Upper lobe of left lung (tissue), 6 donors: ENCODE measurements at regions not wholly inside any gene's neighbourhood (a gene's known extent, or its start where the extent isn't known, plus 50 kb on each side); places are given as distances from the start of the nearest gene placed in this dataset.

Source experiments
- ATAC-seq, 2 donors: fragments of 200-7000 bp; cut with Tn5 transposase; one replicate each; pipeline ENCODE4 v1.9.1; 2022; ENCODE audit warnings: mild to moderate bottlenecking in 2 of 2, moderate library complexity in 2 of 2; ENCODE audit not compliant: low FRiP score in 2 of 2
- DNase-seq, 2 donors: peaks; one replicate each; pipeline ENCODE4 v3.0.0-alpha.2; 2019 to 2020
- H3K27ac ChIP-seq, 4 donors: fragments of 200-600 bp; sonication (generic); one replicate each; pipeline ENCODE4 v1.5.1; 2016 to 2019
- H3K27me3 ChIP-seq, 4 donors: fragments of 200-600 bp; sonication (generic); one replicate each; pipeline ENCODE4 v1.5.1; 2017 to 2019
- H3K36me3 ChIP-seq, 4 donors: fragments of 200-600 bp; sonication (generic); one replicate each; pipeline ENCODE4 v1.5.1; 2016 to 2019
- H3K4me1 ChIP-seq, 4 donors: fragments of 200-600 bp; sonication (generic); one replicate each; pipeline ENCODE4 v1.5.1; 2018 to 2019
- H3K4me3 ChIP-seq, 4 donors: fragments of 200-600 bp; sonication (generic); one replicate each; pipeline ENCODE4 v1.5.1; 2017 to 2019; ENCODE audit warnings: mild to moderate bottlenecking in 2 of 4, moderate library complexity in 1 of 4
- H3K9me3 ChIP-seq, 4 donors: fragments of 200-600 bp; sonication (generic); one replicate each; pipeline ENCODE4 v1.5.1; 2018 to 2019
- EP300 ChIP-seq, 4 donors: sonication (generic); formaldehyde crosslinking; IDR thresholded peaks; one replicate each; pipeline ENCODE4 v1.5.1; 2017; ENCODE audit warnings: antibody characterized with exemption in 4 of 4, control low read depth in 2 of 4
- POLR2A ChIP-seq, 4 donors: fragments of 450-650 bp; IDR thresholded peaks; one replicate each; pipeline ENCODE4 v1.5.1; 2016 to 2017; ENCODE audit warnings: antibody characterized with exemption in 4 of 4, mild to moderate bottlenecking in 2 of 4
- POLR2AphosphoS5 ChIP-seq, 2 donors: sonication (generic); formaldehyde crosslinking; IDR thresholded peaks; one replicate each; pipeline ENCODE4 v1.5.1; 2017; ENCODE audit warnings: antibody characterized with exemption in 2 of 2
- WGBS, 2 donors: methylation state at CpG; one replicate each; pipeline ENCODE4 v1.1.5; 2017 to 2018; 5-methylcytosine and 5-hydroxymethylcytosine counted together
- TF ChIP-seq, protein P1 (sequence below), 6 experiments: fragments of 450-650 bp in 4 of 6; fragments of 200-600 bp in 2 of 6; sonication (generic) in 2 of 6; IDR thresholded peaks; one replicate each; pipeline ENCODE4 v1.5.1; 2016 to 2019; ENCODE audit warnings: antibody characterized with exemption in 6 of 6
- donor health status: DM: no; HTN: no; CAD: no; lungs with moderate emphysema.
- donor health status: DM: no; HTN: yes; CAD: no; lungs with severe emphysema.

DNA sequence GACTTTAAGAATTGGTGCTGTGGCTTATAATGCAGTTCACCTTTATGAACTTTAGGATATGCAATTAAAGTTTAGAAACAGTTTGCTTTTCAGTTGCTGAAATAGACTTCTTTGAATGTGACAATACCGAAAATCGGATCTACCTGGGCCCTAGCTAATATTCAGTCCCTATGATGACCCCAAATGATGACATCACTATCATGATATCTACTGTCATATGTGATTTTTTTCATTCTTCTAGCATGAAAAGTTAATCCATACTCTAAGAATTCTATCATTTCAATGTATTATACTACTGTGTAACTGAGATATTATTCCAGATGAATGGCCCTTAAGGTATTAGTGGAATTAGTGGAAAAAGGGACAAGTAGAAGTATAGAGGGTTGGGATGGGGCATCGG, 487.2 kb upstream of the TUSC1 start:
- no peak for DNase-seq
- 90 to 97% methylated on average over 3 of the region's 3 CpGs for WGBS, 2 donors
- Histone ChIP-seq H3K27me3 (no peaks in the 10 kb centered on the region), H3K4me1 (no peaks in the 10 kb centered on the region), H3K27ac (no peak overlapping the region), H3K9me3 (no peaks in the 10 kb centered on the region), H3K36me3 (no peaks in the 10 kb centered on the region), H3K4me3 (no peak overlapping the region)
- no peak for ATAC-seq
- TF ChIP-seq POLR2A (IDR thresholded peaks at IDR 0.05) (no peak), POLR2AphosphoS5 (IDR thresholded peaks at IDR 0.05) (no peak), EP300 (IDR thresholded peaks at IDR 0.05) (no peak)
- TF ChIP-seq, protein P1, sequence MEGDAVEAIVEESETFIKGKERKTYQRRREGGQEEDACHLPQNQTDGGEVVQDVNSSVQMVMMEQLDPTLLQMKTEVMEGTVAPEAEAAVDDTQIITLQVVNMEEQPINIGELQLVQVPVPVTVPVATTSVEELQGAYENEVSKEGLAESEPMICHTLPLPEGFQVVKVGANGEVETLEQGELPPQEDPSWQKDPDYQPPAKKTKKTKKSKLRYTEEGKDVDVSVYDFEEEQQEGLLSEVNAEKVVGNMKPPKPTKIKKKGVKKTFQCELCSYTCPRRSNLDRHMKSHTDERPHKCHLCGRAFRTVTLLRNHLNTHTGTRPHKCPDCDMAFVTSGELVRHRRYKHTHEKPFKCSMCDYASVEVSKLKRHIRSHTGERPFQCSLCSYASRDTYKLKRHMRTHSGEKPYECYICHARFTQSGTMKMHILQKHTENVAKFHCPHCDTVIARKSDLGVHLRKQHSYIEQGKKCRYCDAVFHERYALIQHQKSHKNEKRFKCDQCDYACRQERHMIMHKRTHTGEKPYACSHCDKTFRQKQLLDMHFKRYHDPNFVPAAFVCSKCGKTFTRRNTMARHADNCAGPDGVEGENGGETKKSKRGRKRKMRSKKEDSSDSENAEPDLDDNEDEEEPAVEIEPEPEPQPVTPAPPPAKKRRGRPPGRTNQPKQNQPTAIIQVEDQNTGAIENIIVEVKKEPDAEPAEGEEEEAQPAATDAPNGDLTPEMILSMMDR (IDR thresholded peaks at IDR 0.05) = no peak

DNA sequence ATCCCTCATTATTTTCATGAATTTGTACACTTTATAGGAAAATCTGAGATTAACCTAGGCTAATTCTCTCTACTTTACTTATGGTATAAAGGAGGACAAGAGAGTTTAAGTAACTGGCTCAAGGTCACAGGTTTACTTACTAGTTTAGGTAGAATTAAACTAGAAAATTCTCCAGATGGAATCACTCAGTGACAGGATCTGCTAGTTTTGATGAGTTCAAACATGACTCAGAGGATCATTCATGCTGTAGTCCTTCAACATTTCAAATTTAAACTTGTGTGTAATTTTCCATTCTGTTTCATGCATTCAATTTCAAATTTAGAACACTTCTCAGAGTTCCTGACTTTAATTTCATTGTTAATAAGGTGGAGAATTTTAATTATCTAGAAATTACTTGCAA, 485.7 kb upstream of the TUSC1 start:
- no peaks in the 10 kb centered on the region for H3K9me3 ChIP-seq
- ATAC-seq = no peak
- no peaks in the 10 kb centered on the region for H3K4me1 ChIP-seq
- no peak for DNase-seq
- no peaks in the 10 kb centered on the region for H3K36me3 ChIP-seq
- no peak overlapping the region for H3K4me3 ChIP-seq
- no peak for TF ChIP-seq EP300 (IDR thresholded peaks at IDR 0.05)
- TF ChIP-seq, protein P1 (IDR thresholded peaks at IDR 0.05) = no peak
- no peak for TF ChIP-seq POLR2AphosphoS5 (IDR thresholded peaks at IDR 0.05)
- TF ChIP-seq POLR2A (IDR thresholded peaks at IDR 0.05) = no peak
- H3K27me3 ChIP-seq = no peaks in the 10 kb centered on the region
- no peak overlapping the region for H3K27ac ChIP-seq

DNA sequence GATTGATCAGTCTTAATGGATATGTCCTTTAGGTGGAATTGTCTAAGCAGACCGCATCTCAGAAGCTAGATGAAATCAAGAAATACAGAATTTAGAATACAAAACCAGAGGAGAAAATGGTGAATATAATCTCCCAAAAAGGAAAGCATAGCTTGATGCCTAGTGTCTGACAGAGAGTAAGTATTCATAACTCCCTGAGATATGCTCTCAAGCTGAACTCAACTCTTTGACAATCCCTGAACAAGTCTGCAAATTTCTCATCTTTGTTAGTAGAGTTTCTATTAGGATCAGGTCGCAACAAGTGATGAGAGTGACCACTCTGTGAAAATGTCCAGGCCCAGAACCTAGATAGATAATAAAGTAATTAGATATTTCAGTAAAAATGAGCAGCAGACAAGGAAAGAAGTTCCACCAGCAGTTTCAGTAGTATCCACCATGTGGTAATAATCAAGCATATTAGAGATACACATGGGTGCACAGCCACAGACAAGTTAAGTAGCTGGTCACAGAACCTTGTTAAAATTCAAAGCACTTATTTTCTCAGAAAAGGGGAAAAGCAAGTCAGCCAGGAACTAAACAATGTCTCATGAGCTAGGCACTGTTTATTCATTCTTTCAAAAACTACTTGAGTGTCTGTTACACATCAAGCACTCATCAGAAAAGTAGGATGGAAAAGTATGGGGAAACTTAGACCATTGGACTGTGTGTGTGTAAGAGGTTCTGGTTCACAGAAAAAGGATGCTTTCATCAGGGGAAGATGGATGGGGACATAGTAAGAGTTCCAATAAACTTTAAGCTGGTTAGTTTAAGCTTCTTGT, 481.5 kb upstream of the TUSC1 start:
- no peaks in the 10 kb centered on the region for H3K27me3 ChIP-seq
- TF ChIP-seq POLR2AphosphoS5 (IDR thresholded peaks at IDR 0.05) (no peak), EP300 (IDR thresholded peaks at IDR 0.05) (no peak), POLR2A (IDR thresholded peaks at IDR 0.05) (no peak)
- TF ChIP-seq, protein P1 (IDR thresholded peaks at IDR 0.05) = no peak

DNA sequence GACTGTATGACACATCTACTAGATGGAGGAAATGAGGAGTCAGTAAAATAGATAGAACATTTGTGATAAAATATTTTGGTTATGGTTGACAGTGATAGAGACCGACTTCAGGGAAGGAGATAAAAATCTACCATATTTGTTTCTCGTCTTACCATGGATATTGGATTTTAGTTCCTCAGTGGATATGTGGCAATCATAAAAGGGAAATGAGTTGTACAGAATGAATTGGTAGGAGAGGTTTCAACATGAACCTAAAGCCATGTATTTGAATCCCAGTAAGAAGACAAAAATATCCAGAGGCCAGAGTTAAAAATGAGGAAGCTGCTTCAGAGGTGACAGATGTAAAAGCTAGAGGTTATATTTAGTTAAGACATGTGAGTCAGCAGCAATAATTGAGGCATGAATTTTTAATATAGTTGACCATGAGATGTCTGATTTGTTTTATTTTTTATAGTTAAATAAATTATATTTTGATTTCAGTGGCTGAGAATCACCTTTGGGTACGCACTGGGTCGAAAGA, 480.4 kb upstream of the TUSC1 start:
- TF ChIP-seq, protein P1 (IDR thresholded peaks at IDR 0.05) = no peak
- no peak for TF ChIP-seq POLR2AphosphoS5 (IDR thresholded peaks at IDR 0.05)
- no peak for TF ChIP-seq EP300 (IDR thresholded peaks at IDR 0.05)
- no peak for TF ChIP-seq POLR2A (IDR thresholded peaks at IDR 0.05)

More for the DNA sequence above, 481.5 kb upstream of the TUSC1 start:
- Histone ChIP-seq H3K36me3 (no peaks in the 10 kb centered on the region), H3K4me3 (no peak overlapping the region), H3K4me1 (no peaks in the 10 kb centered on the region), H3K9me3 (no peaks in the 10 kb centered on the region), H3K27ac (no peak overlapping the region)
- ATAC-seq (no peak), DNase-seq (no peak)
- WGBS, 2 donors = 87% methylated on average over 2 of the region's 2 CpGs

DNA sequence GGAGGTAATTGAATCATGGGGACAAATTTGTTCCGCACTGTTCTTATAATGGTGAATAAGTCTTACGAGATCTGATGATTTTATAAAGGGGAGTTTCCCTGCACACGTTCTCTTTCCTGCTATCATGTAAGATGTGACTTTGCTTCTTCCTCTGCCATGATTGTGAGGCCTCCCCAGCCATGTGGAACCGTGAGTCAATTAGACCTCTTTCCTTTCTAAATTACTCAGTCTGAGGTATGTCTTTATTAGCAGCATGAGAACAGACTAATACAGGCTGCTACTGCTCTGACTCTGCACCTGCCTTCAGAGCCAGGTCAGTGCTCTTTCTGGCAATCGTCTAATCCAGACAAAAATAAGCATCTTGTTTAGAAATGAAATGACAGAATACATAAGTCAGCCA, 479.2 kb upstream of the TUSC1 start:
- WGBS, 2 donors = 81% methylated on average over 5 of the region's 5 CpGs
- no peak for ATAC-seq
- no peak for TF ChIP-seq POLR2A (IDR thresholded peaks at IDR 0.05)
- TF ChIP-seq POLR2AphosphoS5 (IDR thresholded peaks at IDR 0.05) = no peak
- no peak for TF ChIP-seq EP300 (IDR thresholded peaks at IDR 0.05)
- TF ChIP-seq, protein P1 (IDR thresholded peaks at IDR 0.05) = no peak
- DNase-seq = no peak
- Histone ChIP-seq H3K4me3 (no peak overlapping the region), H3K27me3 (no peaks in the 10 kb centered on the region), H3K36me3 (no peaks in the 10 kb centered on the region), H3K9me3 (no peaks in the 10 kb centered on the region), H3K4me1 (no peaks in the 10 kb centered on the region), H3K27ac (no peak overlapping the region)

More for the DNA sequence above, 480.4 kb upstream of the TUSC1 start:
- ATAC-seq (no peak), DNase-seq (no peak)
- no peaks in the 10 kb centered on the region for H3K27me3 ChIP-seq
- 76 to 81% methylated on average over 4 of the region's 4 CpGs for WGBS, 2 donors
- no peaks in the 10 kb centered on the region for H3K36me3 ChIP-seq
- no peaks in the 10 kb centered on the region for H3K4me1 ChIP-seq
- no peak overlapping the region for H3K4me3 ChIP-seq
- H3K9me3 ChIP-seq = no peaks in the 10 kb centered on the region
- no peak overlapping the region for H3K27ac ChIP-seq
